Parathyroid adenoma (tissue), 2 donors: ENCODE measurements at regions not wholly inside any gene's neighbourhood (a gene's known extent, or its start where the extent isn't known, plus 50 kb on each side); places are given as distances from the start of the nearest gene placed in this dataset.

Source experiments
- H2AFZ ChIP-seq: fragments of 300-600 bp; sonication (generic); one replicate; pipeline ENCODE4 v1.7.0; 2017; ENCODE audit warnings: antibody characterized with exemption, mild to moderate bottlenecking
- H3K27ac ChIP-seq: fragments of 300-600 bp; sonication (generic); one replicate; pipeline ENCODE4 v1.7.0; 2017
- H3K27me3 ChIP-seq: fragments of 300-600 bp; sonication (generic); one replicate; pipeline ENCODE4 v1.7.0; 2017; ENCODE audit warnings: low read length; ENCODE audit not compliant: control insufficient read depth, insufficient read depth
- H3K36me3 ChIP-seq: fragments of 300-600 bp; sonication (generic); one replicate; pipeline ENCODE4 v1.7.0; 2017; ENCODE audit warnings: low read length; ENCODE audit not compliant: control insufficient read depth, insufficient read depth
- H3K4me1 ChIP-seq: fragments of 300-600 bp; sonication (generic); one replicate; pipeline ENCODE4 v1.7.0; 2017; ENCODE audit warnings: control low read depth
- H3K4me2 ChIP-seq: fragments of 300-600 bp; sonication (generic); one replicate; pipeline ENCODE4 v1.7.0; 2017; ENCODE audit warnings: low read length
- H3K4me3 ChIP-seq: fragments of 300-600 bp; sonication (generic); one replicate; pipeline ENCODE4 v1.7.0; 2017; ENCODE audit warnings: low read depth, low read length
- H3K79me2 ChIP-seq: fragments of 300-600 bp; sonication (generic); one replicate; pipeline ENCODE4 v1.7.0; 2017; ENCODE audit warnings: control low read depth
- H3K9ac ChIP-seq: fragments of 300-600 bp; sonication (generic); one replicate; pipeline ENCODE4 v1.7.0; 2017; ENCODE audit warnings: mild to moderate bottlenecking
- H3K9me3 ChIP-seq: fragments of 300-600 bp; sonication (generic); one replicate; pipeline ENCODE4 v1.7.0; 2017; ENCODE audit warnings: low read length; ENCODE audit not compliant: control insufficient read depth
- TF ChIP-seq, protein P1 (sequence below): fragments of 300-600 bp; sonication (generic); IDR thresholded peaks from one replicate; pipeline ENCODE4 v1.7.0; 2017; ENCODE audit warnings: antibody characterized with exemption, mild to moderate bottlenecking
- donor health status: primary hyperparathyroidism.

GRCh38 chr10:108755646-108756045 lies 1167.7 kb downstream of the XPNPEP1 start:
- no peaks in the 10 kb centered on the region for H3K36me3 ChIP-seq
- TF ChIP-seq, protein P1, sequence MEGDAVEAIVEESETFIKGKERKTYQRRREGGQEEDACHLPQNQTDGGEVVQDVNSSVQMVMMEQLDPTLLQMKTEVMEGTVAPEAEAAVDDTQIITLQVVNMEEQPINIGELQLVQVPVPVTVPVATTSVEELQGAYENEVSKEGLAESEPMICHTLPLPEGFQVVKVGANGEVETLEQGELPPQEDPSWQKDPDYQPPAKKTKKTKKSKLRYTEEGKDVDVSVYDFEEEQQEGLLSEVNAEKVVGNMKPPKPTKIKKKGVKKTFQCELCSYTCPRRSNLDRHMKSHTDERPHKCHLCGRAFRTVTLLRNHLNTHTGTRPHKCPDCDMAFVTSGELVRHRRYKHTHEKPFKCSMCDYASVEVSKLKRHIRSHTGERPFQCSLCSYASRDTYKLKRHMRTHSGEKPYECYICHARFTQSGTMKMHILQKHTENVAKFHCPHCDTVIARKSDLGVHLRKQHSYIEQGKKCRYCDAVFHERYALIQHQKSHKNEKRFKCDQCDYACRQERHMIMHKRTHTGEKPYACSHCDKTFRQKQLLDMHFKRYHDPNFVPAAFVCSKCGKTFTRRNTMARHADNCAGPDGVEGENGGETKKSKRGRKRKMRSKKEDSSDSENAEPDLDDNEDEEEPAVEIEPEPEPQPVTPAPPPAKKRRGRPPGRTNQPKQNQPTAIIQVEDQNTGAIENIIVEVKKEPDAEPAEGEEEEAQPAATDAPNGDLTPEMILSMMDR: no peak
- H3K4me2 ChIP-seq: no peak overlapping the region
- no peaks in the 10 kb centered on the region for H3K4me1 ChIP-seq
- no peak overlapping the region for H2AFZ ChIP-seq
- no peak overlapping the region for H3K27ac ChIP-seq
- no peak overlapping the region for H3K4me3 ChIP-seq
- H3K79me2 ChIP-seq: no peaks in the 10 kb centered on the region
- H3K9ac ChIP-seq: no peak overlapping the region
- H3K9me3 ChIP-seq: no peaks in the 10 kb centered on the region
- H3K27me3 ChIP-seq: no peaks in the 10 kb centered on the region

DNA sequence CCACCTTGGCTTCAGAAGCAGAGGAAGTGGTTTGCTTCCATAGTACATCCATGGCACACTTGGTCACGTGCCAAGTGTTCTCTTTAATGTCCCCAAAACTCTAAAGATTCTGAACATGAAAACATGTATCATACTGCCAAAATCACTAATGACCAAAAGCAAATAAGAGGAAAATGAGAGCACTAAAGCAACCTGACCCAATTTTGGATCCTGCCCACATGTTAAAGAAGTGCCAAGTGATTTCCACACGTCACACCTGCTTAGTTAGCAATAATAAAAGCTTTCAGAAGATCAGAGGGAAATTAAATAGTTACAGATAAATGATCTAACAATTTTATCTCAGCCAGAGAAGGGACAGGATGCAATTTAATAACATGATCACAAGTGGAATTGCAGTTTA lies 1170.0 kb downstream of the XPNPEP1 start:
- Histone ChIP-seq H2AFZ (no peak overlapping the region), H3K9ac (no peak overlapping the region), H3K27ac (no peak overlapping the region), H3K4me1 (no peaks in the 10 kb centered on the region), H3K4me3 (no peak overlapping the region), H3K79me2 (no peaks in the 10 kb centered on the region), H3K4me2 (no peak overlapping the region), H3K9me3 (no peaks in the 10 kb centered on the region), H3K27me3 (no peaks in the 10 kb centered on the region), H3K36me3 (no peaks in the 10 kb centered on the region)
- TF ChIP-seq, protein P1: no peak

DNA sequence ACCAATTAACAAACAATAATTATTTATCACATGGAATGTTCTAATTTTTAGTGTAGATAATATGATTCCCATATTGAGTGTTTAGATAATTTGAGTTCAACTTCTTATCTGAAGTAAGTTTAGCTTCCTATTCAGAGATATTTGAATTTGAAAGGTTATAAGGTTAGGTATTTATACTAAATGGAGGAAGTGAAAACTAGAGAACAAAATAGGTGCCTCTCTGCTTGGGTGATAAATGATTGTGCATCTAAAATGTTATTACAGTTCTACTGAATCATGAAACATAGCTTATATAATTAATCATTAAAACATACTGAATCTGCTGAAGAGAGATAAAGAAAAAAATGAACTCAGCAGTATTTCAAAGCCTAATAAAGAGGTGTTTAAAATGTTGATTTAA lies 1174.3 kb downstream of the XPNPEP1 start:
- Histone ChIP-seq H3K27me3 (no peaks in the 10 kb centered on the region), H3K4me1 (no peaks in the 10 kb centered on the region), H3K79me2 (no peaks in the 10 kb centered on the region), H3K9ac (no peak overlapping the region), H2AFZ (no peak overlapping the region), H3K4me3 (no peak overlapping the region), H3K4me2 (no peak overlapping the region), H3K27ac (no peak overlapping the region), H3K9me3 (no peaks in the 10 kb centered on the region), H3K36me3 (no peaks in the 10 kb centered on the region)
- TF ChIP-seq, protein P1: no peak

DNA sequence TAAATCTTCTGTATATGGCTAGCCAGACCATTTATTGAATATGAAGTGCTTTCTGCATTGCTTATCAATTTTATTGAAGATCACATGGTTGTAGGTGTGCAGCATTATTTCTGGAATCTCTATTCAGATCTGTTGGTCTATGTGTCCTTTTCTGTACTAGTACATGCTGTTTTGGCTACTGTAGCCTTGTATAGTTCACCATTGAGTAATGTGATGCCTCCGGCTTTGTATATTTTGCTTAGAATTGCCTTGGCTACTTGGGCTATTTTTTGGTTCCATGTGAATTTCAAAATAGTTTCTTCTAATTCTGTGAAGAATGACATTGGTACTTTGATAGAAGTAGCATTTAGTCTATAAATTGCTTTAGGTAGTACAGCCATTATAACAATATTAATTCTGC lies 1187.2 kb downstream of the XPNPEP1 start:
- no peaks in the 10 kb centered on the region for H3K9me3 ChIP-seq
- TF ChIP-seq, protein P1: no peak
- H3K4me1 ChIP-seq: no peaks in the 10 kb centered on the region
- H3K4me3 ChIP-seq: no peak overlapping the region
- no peak overlapping the region for H3K4me2 ChIP-seq
- H3K27me3 ChIP-seq: no peaks in the 10 kb centered on the region
- no peak overlapping the region for H3K27ac ChIP-seq
- no peak overlapping the region for H2AFZ ChIP-seq
- no peaks in the 10 kb centered on the region for H3K79me2 ChIP-seq
- H3K36me3 ChIP-seq: no peaks in the 10 kb centered on the region
- H3K9ac ChIP-seq: no peak overlapping the region

GRCh38 chr10:108735380-108735779 lies 1187.9 kb downstream of the XPNPEP1 start:
- Histone ChIP-seq H3K4me1 (no peaks in the 10 kb centered on the region), H2AFZ (no peak overlapping the region), H3K27ac (no peak overlapping the region), H3K36me3 (no peaks in the 10 kb centered on the region), H3K27me3 (no peaks in the 10 kb centered on the region), H3K9me3 (no peaks in the 10 kb centered on the region), H3K4me2 (no peak overlapping the region), H3K4me3 (no peak overlapping the region), H3K9ac (no peak overlapping the region), H3K79me2 (no peaks in the 10 kb centered on the region)
- TF ChIP-seq, protein P1: no peak
